GM18907 (cell line): ENCODE measurements at regions not wholly inside any gene's neighbourhood (a gene's known extent, or its start where the extent isn't known, plus 50 kb on each side); places are given as distances from the start of the nearest gene placed in this dataset.
"Not testable (repeated sequence)": the region's sequence is repeated elsewhere in the genome, so short reads cannot be mapped to it uniquely, and the experiment has no call there.

Experiments used
- ATAC-seq: cut with Tn5 transposase; IDR thresholded peaks from one replicate; pipeline ENCODE4 v1.9.1; 2021; ENCODE audit warnings: mild to moderate bottlenecking, moderate library complexity; ENCODE audit not compliant: unreplicated experiment

DNA sequence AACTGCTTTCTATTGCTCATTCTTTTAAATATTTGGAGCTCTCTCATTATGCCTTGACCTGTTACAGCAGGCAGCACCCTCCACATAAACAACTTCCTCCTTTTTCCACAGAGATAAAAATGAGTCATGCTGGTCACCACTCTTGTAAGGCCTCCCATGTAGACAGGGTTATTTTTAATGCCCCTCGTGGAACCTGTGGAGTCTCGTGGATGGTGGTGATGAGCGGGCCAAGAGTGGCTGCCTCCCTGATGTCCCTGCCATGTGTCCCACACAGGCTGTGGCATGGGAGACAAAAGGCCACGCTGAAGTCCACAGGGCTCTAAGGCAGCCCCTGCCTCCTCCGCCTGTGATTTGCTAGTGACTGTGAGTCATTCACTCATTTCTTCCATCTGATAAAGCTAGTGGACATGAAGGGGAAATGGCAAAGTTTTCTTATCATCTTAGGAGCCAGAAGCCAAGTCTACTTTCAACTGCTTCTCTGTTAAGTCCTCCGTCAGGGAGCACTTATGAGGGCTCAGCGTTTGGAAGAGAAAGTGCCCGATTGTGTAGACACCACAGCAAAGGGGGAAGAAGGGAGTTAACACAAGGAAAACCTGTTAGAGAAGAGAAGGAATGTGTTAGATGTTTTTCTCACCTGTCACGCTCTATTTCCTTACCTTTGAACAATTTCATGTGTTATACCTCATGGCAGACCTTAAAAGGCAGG lies 121.6 kb upstream of the FAT1 start:
- ATAC-seq = no peak

GRCh38 chr4:186846426-186846825 lies 122.8 kb upstream of the FAT1 start:
- ATAC-seq = no peak

GRCh38 chr4:186847429-186848131 lies 123.9 kb upstream of the FAT1 start:
- not testable (repeated sequence) for ATAC-seq

DNA sequence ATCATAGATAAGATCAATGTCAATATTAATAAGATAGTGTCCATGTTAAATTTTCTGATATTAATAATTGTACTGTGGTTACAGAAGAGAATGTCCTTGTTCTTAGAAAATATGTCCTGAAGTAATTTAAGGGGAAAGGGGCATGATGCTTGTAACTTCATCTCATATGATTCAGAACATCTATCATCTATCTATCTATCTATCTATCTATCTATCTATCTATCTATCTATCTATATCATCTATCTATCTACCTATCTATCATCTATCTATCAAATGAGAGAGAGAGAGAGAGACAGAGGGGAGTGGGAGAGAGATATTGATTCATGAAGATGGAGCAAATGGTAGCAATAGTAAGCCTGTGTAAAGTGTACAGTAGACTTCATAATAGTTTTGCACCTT lies 124.8 kb upstream of the FAT1 start:
- ATAC-seq = no peak

DNA sequence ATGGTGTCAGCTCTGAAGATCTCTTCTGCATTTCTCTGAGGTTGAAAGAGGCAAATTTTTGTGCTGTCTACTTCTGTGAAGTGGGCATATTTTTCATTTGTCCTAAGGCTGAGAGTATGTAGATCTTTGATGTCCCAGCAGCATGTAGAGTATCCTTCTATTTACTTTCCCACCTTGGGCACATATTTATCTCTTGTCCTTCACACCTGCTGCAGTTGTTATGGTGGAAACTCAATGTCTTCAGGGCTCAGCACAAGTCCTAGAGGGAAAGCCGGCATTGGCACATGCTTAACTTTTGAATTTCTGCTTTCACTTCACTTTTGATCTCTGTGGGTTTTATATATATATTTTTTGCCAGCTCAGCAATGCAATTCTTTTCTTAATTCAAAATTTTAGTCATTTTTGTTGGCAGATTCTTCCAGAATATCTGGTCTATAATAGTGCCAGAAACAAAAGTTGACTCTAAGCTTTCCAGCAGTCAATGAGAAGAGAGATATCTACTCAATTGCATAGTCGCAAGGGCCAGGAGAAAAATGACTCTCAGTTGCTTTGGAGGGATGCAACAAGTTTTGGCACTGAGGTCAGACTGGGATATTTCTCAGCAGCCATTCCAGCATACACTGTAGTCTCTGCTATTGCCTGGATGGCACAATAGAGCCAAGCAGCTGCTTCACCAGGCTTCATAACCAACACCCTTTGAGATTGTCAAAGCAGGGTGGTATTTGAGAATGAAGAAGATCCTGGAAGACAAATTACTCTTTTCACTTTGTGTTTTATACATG lies 127.8 kb upstream of the FAT1 start:
- ATAC-seq = no peak

- ATAC-seq = no peak
Observed at GRCh38 chr4:186852073-186852420, 128.4 kb upstream of the FAT1 start.

GRCh38 chr4:186852964-186853391 lies 129.3 kb upstream of the FAT1 start:
- ATAC-seq = peak; percentile 93

DNA sequence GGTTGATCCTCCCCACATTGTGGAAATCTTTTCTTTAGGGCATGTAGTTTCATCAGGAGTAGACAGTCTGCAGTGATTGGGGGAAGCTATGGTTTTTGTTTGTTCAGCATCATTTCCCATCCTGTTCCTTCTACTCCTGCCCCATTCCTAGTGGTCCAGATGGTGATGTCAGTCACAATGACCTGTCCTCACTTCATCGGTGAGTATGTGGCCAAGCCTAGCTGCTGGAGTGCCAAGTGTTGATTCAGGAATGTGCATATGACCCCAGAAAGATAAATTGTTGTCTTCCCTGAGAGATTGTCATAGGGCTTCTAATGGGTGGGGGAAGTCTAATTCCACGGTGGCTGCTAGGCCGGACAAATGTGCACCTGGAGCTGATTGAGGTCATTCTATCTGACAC lies 130.6 kb upstream of the FAT1 start:
- ATAC-seq = no peak

DNA sequence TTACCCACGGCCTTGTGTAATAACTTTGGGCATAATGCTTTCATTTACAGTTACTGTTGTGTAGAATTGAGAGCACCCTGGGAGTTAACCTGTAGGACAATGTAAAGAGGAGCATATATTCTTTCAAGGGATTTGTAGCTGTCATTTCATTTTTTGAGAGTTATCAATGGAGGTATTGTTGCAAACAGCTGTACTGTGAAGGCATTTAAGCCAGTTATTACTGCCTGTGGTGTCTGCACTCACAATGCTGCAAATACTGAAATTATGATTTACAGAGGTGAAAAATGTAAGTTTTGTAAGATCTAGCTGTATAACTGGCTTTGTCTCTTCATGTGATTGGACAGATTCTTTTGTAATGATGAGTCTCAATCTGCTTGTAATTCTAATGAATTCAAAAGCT lies 131.5 kb upstream of the FAT1 start:
- ATAC-seq = no peak

DNA sequence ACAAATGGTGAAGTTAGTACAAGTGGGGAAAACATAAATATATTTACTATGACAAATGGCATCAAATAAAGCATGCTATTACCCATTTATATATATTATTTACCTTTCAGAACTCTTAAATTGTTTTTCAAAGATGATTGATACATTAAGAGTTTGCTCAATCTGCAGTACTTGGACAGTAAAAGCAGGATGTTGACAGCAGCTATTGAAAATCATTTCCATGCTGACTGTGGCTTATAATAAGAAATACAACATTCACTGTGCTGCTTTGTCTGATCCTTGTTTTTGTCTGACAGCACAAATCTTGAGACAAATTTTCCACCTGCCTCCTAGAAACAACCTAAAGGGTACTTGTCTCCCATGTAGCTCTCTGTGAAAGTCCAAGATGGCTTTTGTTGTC lies 134.1 kb upstream of the FAT1 start:
- ATAC-seq = no peak

DNA sequence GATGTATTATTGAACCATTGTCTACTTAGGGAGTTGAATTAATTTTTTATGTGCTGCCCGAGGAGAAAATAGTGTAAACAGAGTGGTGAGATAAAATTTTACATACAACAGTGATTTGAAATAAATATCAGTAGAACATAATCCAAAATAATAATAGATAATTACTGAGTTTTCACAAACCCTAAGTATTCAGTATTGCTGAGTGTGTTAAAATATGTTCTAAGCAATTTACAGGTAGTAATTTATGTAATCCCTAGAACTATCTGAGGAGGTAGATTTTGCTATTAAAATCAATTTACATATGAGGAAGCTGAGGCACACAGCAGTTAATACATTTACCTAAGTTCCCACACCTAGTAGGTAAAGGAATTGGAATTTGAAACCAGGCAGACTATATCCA lies 134.7 kb upstream of the FAT1 start:
- no peak for ATAC-seq

DNA sequence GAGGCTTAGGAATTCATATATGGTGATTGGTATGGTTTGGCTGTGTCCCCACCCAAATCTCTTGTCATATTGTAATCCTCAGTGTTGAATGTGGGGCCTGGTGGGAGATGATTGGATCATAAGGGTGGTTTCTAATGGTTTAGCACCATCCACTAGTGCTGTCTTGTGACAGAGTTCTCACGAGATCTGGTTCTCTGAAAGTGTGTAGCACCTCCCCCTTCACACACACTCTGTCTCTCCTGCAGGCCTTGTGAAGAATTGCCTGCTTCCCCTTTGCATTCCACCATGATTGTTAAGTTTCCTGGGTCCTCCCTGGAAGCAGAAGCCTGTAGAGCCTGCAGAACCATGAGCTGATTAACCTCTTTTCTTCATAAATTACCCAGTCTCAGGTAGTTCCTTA lies 135.8 kb upstream of the FAT1 start:
- ATAC-seq = no peak

- no peak for ATAC-seq
Observed at GRCh38 chr4:186861317-186861716, 137.7 kb upstream of the FAT1 start.

- no peak for ATAC-seq
Observed at GRCh38 chr4:186871856-186872255, 148.2 kb upstream of the FAT1 start.

GRCh38 chr4:186873095-186873494 lies 149.4 kb upstream of the FAT1 start:
- ATAC-seq = not testable (repeated sequence)

DNA sequence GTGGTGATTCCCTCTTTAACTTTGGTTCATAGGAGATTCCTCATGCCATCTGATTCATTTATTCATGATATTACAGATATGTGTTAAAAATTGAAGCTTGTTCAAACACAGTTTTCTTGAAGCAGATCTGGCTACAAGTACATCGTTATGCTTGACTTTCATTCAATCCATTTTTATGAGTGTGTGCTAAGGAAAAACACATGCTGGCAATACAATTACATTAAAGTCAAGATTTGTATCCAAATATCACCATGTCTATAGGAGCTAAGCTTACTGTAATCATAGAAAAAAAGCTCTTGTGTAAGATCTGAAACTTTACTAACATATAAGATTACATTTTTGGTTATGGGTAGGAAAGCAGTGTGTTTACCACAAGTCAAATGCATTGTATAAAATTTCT lies 151.8 kb upstream of the FAT1 start:
- no peak for ATAC-seq

- no peak for ATAC-seq
Observed at GRCh38 chr4:186876961-186877626, 153.4 kb upstream of the FAT1 start.

DNA sequence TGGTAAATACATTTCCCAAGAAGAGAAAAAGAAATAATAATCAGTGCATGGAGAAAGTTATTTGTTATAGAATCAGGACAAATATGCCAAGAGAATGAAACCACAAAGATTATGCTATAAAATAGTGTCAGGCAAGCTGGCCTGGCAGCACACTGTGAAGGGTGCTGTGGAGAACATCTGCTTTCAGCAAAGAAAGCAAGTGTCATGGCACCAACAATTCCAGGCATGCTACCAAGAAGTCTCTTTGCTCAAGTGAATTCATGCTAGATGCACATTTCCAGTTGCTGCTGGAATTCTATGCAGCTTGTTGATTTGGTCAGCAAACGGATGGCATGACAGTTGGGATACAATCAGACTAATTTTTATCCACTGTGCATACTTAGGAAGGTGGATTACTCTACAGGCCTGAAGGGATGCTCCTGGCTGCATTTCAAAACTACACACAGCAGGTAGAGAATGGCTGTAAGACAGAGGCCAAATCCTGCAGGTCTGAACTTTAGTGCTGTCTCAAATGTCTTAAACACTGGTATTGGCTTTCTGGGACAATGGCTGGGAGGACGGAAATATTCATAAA lies 154.6 kb upstream of the FAT1 start:
- no peak for ATAC-seq

- no peak for ATAC-seq
Observed at GRCh38 chr4:186881521-186882220, 158.0 kb upstream of the FAT1 start.

DNA sequence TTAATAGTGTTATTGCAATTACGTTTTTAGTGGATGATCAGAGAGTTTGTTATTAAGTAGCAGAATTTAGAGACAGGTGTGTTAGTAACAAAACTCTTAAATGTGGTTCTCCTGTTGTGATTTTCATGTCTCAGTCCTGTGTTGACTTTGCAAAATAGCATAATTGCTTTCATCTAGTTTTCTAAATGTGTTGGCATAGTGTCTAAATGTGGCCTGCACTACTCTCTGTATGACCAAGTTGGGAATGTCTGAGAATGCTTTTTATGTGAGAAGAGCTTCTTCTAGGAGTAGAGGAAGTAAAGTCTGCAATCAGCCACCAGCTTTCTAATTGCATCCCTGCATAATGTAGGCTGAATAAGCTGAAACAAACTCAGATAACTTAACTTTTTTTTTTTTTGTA lies 158.6 kb upstream of the FAT1 start:
- ATAC-seq = peak; percentile 55
